Neural crest cell (in vitro differentiated cells): ENCODE measurements at regions not wholly inside any gene's neighbourhood (a gene's known extent, or its start where the extent isn't known, plus 50 kb on each side); places are given as distances from the start of the nearest gene placed in this dataset.
"Not testable (repeated sequence)": the region's sequence is repeated elsewhere in the genome, so short reads cannot be mapped to it uniquely, and the experiment has no call there.

ENCODE experiments used
- DNase-seq: peaks from one replicate; pipeline ENCODE4 v3.0.0; 2021; ENCODE audit warnings: low read depth, mixed read lengths, low spot score
- H3K27ac Mint-ChIP-seq: one replicate; pipeline ENCODE4 v1.8.0; 2021; ENCODE audit warnings: mild to moderate bottlenecking, mixed read lengths; ENCODE audit not compliant: unreplicated experiment
- H3K27me3 Mint-ChIP-seq: 2 replicates; pipeline ENCODE4 v1.8.0; 2021; ENCODE audit warnings: low read depth, mild to moderate bottlenecking, mixed read lengths
- H3K36me3 Mint-ChIP-seq: 2 replicates; pipeline ENCODE4 v1.8.0; 2021; ENCODE audit warnings: low read depth, mild to moderate bottlenecking, mixed read lengths
- H3K4me1 Mint-ChIP-seq: 2 replicates; pipeline ENCODE4 v1.8.0; 2021; ENCODE audit warnings: mixed read lengths
- H3K4me3 Mint-ChIP-seq: one replicate; pipeline ENCODE4 v1.8.0; 2021; ENCODE audit warnings: mild to moderate bottlenecking, mixed read lengths
- H3K9me3 Mint-ChIP-seq: 2 replicates; pipeline ENCODE4 v1.8.0; 2021; ENCODE audit warnings: mixed read lengths
- TF ChIP-seq, protein P1 (sequence below): fragments of 200-600 bp; sonication (generic); conservative IDR thresholded peaks from 2 replicates; pipeline ENCODE4 v1.5.0; 2021; ENCODE audit warnings: antibody characterized with exemption, mild to moderate bottlenecking

DNA sequence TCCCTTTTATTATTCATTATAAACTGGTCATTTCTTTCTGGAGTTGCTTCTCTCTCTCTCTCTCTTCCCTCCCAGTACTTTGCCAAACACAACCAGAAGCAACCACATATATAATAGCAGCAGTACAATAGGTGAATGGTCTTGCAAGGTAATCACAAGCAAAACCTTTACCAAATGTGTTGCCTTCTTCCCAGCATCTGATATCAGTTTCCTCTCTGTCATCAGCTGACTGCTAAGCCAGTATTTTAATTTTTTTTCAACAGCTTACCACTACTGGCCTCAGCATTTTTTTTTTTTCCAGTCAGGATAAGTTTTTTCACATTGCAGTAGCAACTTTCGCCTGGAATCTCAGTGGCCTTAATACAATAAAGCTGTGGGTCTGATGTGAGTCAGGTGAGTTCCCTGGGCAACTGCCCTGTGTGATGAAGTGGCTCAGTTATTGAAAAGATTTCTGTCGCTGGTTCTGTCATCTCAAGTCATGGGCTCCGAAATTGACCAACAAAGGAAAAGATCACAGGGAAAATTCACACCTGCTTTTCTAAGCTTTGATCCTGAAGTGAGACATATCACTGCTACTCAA, 282.5 kb upstream of the AMIGO2 start:
- Mint-ChIP-seq H3K4me3 (no peak overlapping the region), H3K27me3 (no peaks in the 10 kb centered on the region), H3K9me3 (peaks cover 4% of the 10 kb centered on the region), H3K27ac (no peak overlapping the region), H3K36me3 (no peaks in the 10 kb centered on the region), H3K4me1 (no peaks in the 10 kb centered on the region)
- TF ChIP-seq, protein P1, sequence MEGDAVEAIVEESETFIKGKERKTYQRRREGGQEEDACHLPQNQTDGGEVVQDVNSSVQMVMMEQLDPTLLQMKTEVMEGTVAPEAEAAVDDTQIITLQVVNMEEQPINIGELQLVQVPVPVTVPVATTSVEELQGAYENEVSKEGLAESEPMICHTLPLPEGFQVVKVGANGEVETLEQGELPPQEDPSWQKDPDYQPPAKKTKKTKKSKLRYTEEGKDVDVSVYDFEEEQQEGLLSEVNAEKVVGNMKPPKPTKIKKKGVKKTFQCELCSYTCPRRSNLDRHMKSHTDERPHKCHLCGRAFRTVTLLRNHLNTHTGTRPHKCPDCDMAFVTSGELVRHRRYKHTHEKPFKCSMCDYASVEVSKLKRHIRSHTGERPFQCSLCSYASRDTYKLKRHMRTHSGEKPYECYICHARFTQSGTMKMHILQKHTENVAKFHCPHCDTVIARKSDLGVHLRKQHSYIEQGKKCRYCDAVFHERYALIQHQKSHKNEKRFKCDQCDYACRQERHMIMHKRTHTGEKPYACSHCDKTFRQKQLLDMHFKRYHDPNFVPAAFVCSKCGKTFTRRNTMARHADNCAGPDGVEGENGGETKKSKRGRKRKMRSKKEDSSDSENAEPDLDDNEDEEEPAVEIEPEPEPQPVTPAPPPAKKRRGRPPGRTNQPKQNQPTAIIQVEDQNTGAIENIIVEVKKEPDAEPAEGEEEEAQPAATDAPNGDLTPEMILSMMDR = no peak
- no peak for DNase-seq

DNA sequence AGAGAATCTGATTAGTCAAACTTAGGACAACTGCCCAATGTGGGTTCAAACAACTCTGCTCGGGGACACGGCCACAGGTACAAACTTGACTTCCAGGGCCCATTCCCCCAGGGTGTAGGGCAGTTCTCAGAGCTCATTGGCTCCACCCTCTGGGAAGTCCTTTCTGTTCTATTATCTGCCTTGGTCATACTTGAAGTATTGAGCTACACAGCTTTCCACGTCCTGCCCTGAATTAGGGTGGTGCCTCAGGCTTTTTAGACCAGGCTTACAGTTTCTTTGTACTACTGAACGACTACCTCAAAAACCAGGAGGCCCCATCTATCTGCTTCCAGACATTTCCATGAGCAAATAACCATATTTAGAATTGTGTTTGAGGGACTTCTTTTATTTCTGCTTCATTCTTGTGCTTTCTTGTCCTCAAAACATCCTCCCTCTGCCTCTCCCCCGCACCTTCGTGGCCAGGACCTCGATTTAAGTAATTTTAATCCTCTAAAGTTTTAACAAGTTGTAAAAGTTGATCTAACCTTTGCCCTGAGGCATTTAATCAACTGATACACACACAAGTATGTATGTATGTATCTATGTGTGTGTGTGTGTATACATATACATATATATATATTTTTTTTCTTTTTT, 281.7 kb upstream of the AMIGO2 start:
- H3K36me3 Mint-ChIP-seq = no peaks in the 10 kb centered on the region
- TF ChIP-seq, protein P1 = no peak
- no peak overlapping the region for H3K4me3 Mint-ChIP-seq
- no peak for DNase-seq
- peaks cover 4% of the 10 kb centered on the region for H3K9me3 Mint-ChIP-seq
- H3K27me3 Mint-ChIP-seq = no peaks in the 10 kb centered on the region
- peak overlapping the region; percentile 80 for H3K27ac Mint-ChIP-seq
- no peaks in the 10 kb centered on the region for H3K4me1 Mint-ChIP-seq

DNA sequence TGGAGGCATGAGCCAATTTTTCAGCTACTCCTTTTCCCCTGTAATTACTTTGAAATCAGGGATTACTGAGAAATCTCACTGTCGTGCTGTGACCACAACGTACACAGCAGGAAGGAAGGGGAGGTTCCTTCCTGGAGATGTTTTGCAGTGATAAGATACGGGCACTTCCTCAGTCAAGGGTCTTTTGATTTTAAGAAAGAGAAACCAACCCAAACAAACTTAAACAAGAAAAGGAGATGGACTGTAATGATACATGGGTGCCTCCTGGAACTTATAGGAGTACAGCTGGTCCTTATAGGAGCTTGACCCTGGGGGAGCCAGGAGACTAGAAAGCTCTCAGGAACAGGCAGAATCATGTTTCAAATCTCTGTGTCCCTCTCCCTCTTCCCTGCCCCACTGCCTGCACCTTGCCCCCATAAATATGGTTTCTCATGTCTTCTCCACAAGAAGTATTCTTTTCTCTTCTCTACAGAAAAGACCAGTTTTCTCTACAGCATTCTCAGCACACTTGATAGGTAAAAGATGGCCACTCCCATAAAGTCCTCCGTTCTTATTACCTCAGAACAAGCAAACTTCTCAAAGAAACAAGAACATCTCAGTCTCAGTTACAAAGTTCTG, 281.1 kb upstream of the AMIGO2 start:
- DNase-seq = no peak
- Mint-ChIP-seq H3K4me1 (no peaks in the 10 kb centered on the region), H3K4me3 (no peak overlapping the region), H3K27ac (peak overlapping the region; percentile 80), H3K27me3 (no peaks in the 10 kb centered on the region), H3K9me3 (peaks cover 4% of the 10 kb centered on the region), H3K36me3 (no peaks in the 10 kb centered on the region)
- TF ChIP-seq, protein P1 = no peak

DNA sequence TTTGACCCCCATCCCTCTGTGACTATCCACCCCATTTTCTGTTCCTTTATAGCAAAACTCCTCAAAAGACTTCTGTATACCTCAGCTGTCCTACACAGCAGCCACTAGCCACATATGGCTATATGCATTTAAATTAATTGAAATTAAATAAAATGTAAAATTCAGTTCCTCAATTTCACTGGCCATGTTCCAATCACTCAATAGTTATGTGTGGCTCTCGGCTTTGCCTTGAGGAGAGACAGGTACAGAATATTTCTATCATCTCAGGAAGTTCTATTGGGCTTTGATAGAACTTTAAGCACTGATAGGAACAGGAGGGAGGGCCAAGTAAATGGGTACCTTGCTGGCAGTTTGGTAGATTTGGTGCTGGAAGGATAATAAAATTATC, 280.3 kb upstream of the AMIGO2 start:
- Mint-ChIP-seq H3K4me3 (no peak overlapping the region), H3K9me3 (peaks cover 7% of the 10 kb centered on the region), H3K27me3 (no peaks in the 10 kb centered on the region), H3K27ac (no peak overlapping the region), H3K36me3 (no peaks in the 10 kb centered on the region), H3K4me1 (no peaks in the 10 kb centered on the region)
- DNase-seq = no peak
- TF ChIP-seq, protein P1 = no peak

DNA sequence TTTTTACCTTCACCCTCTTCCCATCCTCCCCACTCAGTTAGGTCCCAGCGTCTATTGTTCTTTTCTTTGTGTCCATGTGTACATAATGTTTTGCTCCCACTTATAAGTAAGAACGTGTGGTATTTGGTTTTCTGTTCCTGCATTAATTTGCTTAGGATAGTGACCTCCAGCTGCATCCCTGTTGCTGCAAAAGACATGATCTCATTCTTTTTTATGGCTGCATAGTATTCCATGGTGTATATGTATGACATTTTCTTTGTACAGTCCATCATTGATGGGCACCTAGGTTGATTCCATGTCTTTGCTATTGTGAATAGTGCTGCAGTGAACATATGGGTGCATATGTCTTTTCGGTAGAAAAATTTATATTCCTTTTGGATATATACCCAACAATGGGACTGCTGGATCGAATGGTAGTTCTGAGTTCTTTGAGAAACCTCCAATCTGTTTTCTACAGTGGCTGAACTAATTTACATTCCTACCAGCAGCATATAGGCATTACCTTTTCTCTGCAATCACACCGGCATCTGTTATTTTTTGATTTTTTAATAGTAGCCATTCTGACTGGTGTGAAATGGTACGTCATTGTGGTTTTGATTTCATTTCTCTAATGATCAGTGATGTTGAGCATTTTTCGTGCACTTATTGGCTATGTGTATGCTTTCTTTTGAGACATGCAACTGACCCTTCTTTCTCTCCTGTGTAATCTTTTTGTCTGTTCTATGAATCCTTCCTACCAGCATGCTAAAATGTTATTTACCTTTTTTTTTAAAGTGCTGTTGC, 279.7 kb upstream of the AMIGO2 start:
- H3K9me3 Mint-ChIP-seq = peaks cover 7% of the 10 kb centered on the region
- TF ChIP-seq, protein P1 = no peak
- H3K27me3 Mint-ChIP-seq = no peaks in the 10 kb centered on the region
- H3K36me3 Mint-ChIP-seq = no peaks in the 10 kb centered on the region
- DNase-seq = no peak
- no peaks in the 10 kb centered on the region for H3K4me1 Mint-ChIP-seq
- no peak overlapping the region for H3K27ac Mint-ChIP-seq
- no peak overlapping the region for H3K4me3 Mint-ChIP-seq

DNA sequence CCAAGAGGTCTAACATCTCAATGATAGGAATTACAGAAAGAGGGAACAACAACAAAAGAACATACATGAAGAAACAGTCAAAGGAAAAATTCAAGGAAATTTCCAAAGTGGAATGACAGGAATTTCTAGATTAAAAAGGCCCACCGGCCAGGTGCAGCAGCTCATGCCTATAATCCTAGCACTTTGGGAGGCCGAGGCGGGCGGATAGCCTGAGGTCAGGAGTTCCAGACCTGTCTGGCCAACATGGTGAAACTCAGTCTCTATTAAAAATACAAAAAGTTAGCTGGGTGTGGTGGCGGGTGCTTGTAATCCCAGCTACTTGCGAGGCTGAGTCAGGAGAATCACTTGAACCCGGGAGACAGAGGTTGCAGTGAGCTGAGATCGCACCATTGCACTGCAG, 277.2 kb upstream of the AMIGO2 start:
- H3K4me3 Mint-ChIP-seq, DNase-seq, H3K27ac Mint-ChIP-seq, H3K4me1 Mint-ChIP-seq, H3K27me3 Mint-ChIP-seq, H3K36me3 Mint-ChIP-seq: not testable (repeated sequence)
- peaks cover 13% of the 10 kb centered on the region for H3K9me3 Mint-ChIP-seq
